ENCODE measurements at regions not wholly inside any gene's neighbourhood (a gene's known extent, or its start where the extent isn't known, plus 50 kb on each side); places are given as distances from the start of the nearest gene placed in this dataset.
"Not testable (repeated sequence)": the region's sequence is repeated elsewhere in the genome, so short reads cannot be mapped to it uniquely, and the experiment has no call there.

GRCh38 chr9:42461863-42462262, 278.4 kb downstream of the SPATA31A6 start:
- DNase-seq (ENCODE audit: low read depth, low spot score); H3K9ac ChIP-seq (ENCODE audit: insufficient read length, low read depth); H3K27me3 ChIP-seq (ENCODE audit: insufficient read depth, insufficient read length); H3K36me3 ChIP-seq (ENCODE audit: insufficient read depth, insufficient read length, low read length); H3K4me1 ChIP-seq (ENCODE audit: insufficient read depth, insufficient read length); H3K9me3 ChIP-seq (ENCODE audit: insufficient read depth, low read length); H3K4me3 ChIP-seq (ENCODE audit: insufficient read length, low read depth): not testable (repeated sequence)

GRCh38 chr9:42463981-42464380, 280.5 kb downstream of the SPATA31A6 start:
- H3K36me3 ChIP-seq (ENCODE audit: insufficient read depth, insufficient read length, low read length); DNase-seq (ENCODE audit: low read depth, low spot score); H3K4me3 ChIP-seq (ENCODE audit: insufficient read length, low read depth); H3K9ac ChIP-seq (ENCODE audit: insufficient read length, low read depth); H3K27me3 ChIP-seq (ENCODE audit: insufficient read depth, insufficient read length); H3K4me1 ChIP-seq (ENCODE audit: insufficient read depth, insufficient read length); H3K9me3 ChIP-seq (ENCODE audit: insufficient read depth, low read length): not testable (repeated sequence)

GRCh38 chr9:42470577-42470976, 287.1 kb downstream of the SPATA31A6 start:
- H3K4me3 ChIP-seq (ENCODE audit: insufficient read length, low read depth); DNase-seq (ENCODE audit: low read depth, low spot score); H3K4me1 ChIP-seq (ENCODE audit: insufficient read depth, insufficient read length); H3K36me3 ChIP-seq (ENCODE audit: insufficient read depth, insufficient read length, low read length); H3K9ac ChIP-seq (ENCODE audit: insufficient read length, low read depth); H3K9me3 ChIP-seq (ENCODE audit: insufficient read depth, low read length); H3K27me3 ChIP-seq (ENCODE audit: insufficient read depth, insufficient read length): not testable (repeated sequence)

- not testable (repeated sequence) for DNase-seq (ENCODE audit: low read depth, low spot score); H3K9me3 ChIP-seq (ENCODE audit: insufficient read depth, low read length); H3K36me3 ChIP-seq (ENCODE audit: insufficient read depth, insufficient read length, low read length); H3K9ac ChIP-seq (ENCODE audit: insufficient read length, low read depth); H3K27me3 ChIP-seq (ENCODE audit: insufficient read depth, insufficient read length); H3K4me1 ChIP-seq (ENCODE audit: insufficient read depth, insufficient read length); H3K4me3 ChIP-seq (ENCODE audit: insufficient read length, low read depth)
Observed at GRCh38 chr9:42490989-42491388, 307.5 kb downstream of the SPATA31A6 start.

GRCh38 chr9:42502620-42503264, 319.3 kb downstream of the SPATA31A6 start:
- H3K9me3 ChIP-seq (ENCODE audit: insufficient read depth, low read length); H3K4me3 ChIP-seq (ENCODE audit: insufficient read length, low read depth); H3K9ac ChIP-seq (ENCODE audit: insufficient read length, low read depth); H3K36me3 ChIP-seq (ENCODE audit: insufficient read depth, insufficient read length, low read length); DNase-seq (ENCODE audit: low read depth, low spot score); H3K4me1 ChIP-seq (ENCODE audit: insufficient read depth, insufficient read length); H3K27me3 ChIP-seq (ENCODE audit: insufficient read depth, insufficient read length): not testable (repeated sequence)

GRCh38 chr9:42508111-42508510, 324.7 kb downstream of the SPATA31A6 start:
- H3K4me1 ChIP-seq (ENCODE audit: insufficient read depth, insufficient read length); H3K4me3 ChIP-seq (ENCODE audit: insufficient read length, low read depth); H3K9me3 ChIP-seq (ENCODE audit: insufficient read depth, low read length); H3K27me3 ChIP-seq (ENCODE audit: insufficient read depth, insufficient read length); DNase-seq (ENCODE audit: low read depth, low spot score); H3K9ac ChIP-seq (ENCODE audit: insufficient read length, low read depth); H3K36me3 ChIP-seq (ENCODE audit: insufficient read depth, insufficient read length, low read length): not testable (repeated sequence)

- not testable (repeated sequence) for H3K9me3 ChIP-seq (ENCODE audit: insufficient read depth, low read length); H3K9ac ChIP-seq (ENCODE audit: insufficient read length, low read depth); H3K4me1 ChIP-seq (ENCODE audit: insufficient read depth, insufficient read length); H3K27me3 ChIP-seq (ENCODE audit: insufficient read depth, insufficient read length); H3K36me3 ChIP-seq (ENCODE audit: insufficient read depth, insufficient read length, low read length); H3K4me3 ChIP-seq (ENCODE audit: insufficient read length, low read depth); DNase-seq (ENCODE audit: low read depth, low spot score)
Observed at GRCh38 chr9:42513535-42513934, 330.1 kb downstream of the SPATA31A6 start.

GRCh38 chr9:42534325-42534983, 351.0 kb downstream of the SPATA31A6 start:
- not testable (repeated sequence) for H3K9ac ChIP-seq (ENCODE audit: insufficient read length, low read depth); H3K4me3 ChIP-seq (ENCODE audit: insufficient read length, low read depth); H3K36me3 ChIP-seq (ENCODE audit: insufficient read depth, insufficient read length, low read length); DNase-seq (ENCODE audit: low read depth, low spot score); H3K27me3 ChIP-seq (ENCODE audit: insufficient read depth, insufficient read length); H3K9me3 ChIP-seq (ENCODE audit: insufficient read depth, low read length); H3K4me1 ChIP-seq (ENCODE audit: insufficient read depth, insufficient read length)

- H3K4me1 ChIP-seq (ENCODE audit: insufficient read depth, insufficient read length); H3K4me3 ChIP-seq (ENCODE audit: insufficient read length, low read depth); H3K36me3 ChIP-seq (ENCODE audit: insufficient read depth, insufficient read length, low read length); H3K9me3 ChIP-seq (ENCODE audit: insufficient read depth, low read length); H3K9ac ChIP-seq (ENCODE audit: insufficient read length, low read depth); H3K27me3 ChIP-seq (ENCODE audit: insufficient read depth, insufficient read length): not testable (repeated sequence)
- peak; percentile 3 for DNase-seq (ENCODE audit: low read depth, low spot score)
Observed at GRCh38 chr9:42534984-42535325, 351.5 kb downstream of the SPATA31A6 start.

- H3K4me1 ChIP-seq (ENCODE audit: insufficient read depth, insufficient read length); H3K9ac ChIP-seq (ENCODE audit: insufficient read length, low read depth); DNase-seq (ENCODE audit: low read depth, low spot score); H3K27me3 ChIP-seq (ENCODE audit: insufficient read depth, insufficient read length); H3K9me3 ChIP-seq (ENCODE audit: insufficient read depth, low read length); H3K4me3 ChIP-seq (ENCODE audit: insufficient read length, low read depth); H3K36me3 ChIP-seq (ENCODE audit: insufficient read depth, insufficient read length, low read length): not testable (repeated sequence)
Observed at GRCh38 chr9:42550789-42551357, 367.4 kb downstream of the SPATA31A6 start.

- not testable (repeated sequence) for DNase-seq (ENCODE audit: low read depth, low spot score); H3K4me1 ChIP-seq (ENCODE audit: insufficient read depth, insufficient read length); H3K4me3 ChIP-seq (ENCODE audit: insufficient read length, low read depth); H3K9ac ChIP-seq (ENCODE audit: insufficient read length, low read depth); H3K27me3 ChIP-seq (ENCODE audit: insufficient read depth, insufficient read length); H3K9me3 ChIP-seq (ENCODE audit: insufficient read depth, low read length); H3K36me3 ChIP-seq (ENCODE audit: insufficient read depth, insufficient read length, low read length)
Observed at GRCh38 chr9:42568530-42568929, 385.1 kb downstream of the SPATA31A6 start.

GRCh38 chr9:42568942-42569556, 385.6 kb downstream of the SPATA31A6 start:
- not testable (repeated sequence) for H3K4me1 ChIP-seq (ENCODE audit: insufficient read depth, insufficient read length); H3K4me3 ChIP-seq (ENCODE audit: insufficient read length, low read depth); DNase-seq (ENCODE audit: low read depth, low spot score); H3K9me3 ChIP-seq (ENCODE audit: insufficient read depth, low read length); H3K36me3 ChIP-seq (ENCODE audit: insufficient read depth, insufficient read length, low read length); H3K9ac ChIP-seq (ENCODE audit: insufficient read length, low read depth); H3K27me3 ChIP-seq (ENCODE audit: insufficient read depth, insufficient read length)

All from NT2/D1 (cell line).